ENCODE measurements at regions not wholly inside any gene's neighbourhood (a gene's known extent, or its start where the extent isn't known, plus 50 kb on each side); places are given as distances from the start of the nearest gene placed in this dataset.

DNA sequence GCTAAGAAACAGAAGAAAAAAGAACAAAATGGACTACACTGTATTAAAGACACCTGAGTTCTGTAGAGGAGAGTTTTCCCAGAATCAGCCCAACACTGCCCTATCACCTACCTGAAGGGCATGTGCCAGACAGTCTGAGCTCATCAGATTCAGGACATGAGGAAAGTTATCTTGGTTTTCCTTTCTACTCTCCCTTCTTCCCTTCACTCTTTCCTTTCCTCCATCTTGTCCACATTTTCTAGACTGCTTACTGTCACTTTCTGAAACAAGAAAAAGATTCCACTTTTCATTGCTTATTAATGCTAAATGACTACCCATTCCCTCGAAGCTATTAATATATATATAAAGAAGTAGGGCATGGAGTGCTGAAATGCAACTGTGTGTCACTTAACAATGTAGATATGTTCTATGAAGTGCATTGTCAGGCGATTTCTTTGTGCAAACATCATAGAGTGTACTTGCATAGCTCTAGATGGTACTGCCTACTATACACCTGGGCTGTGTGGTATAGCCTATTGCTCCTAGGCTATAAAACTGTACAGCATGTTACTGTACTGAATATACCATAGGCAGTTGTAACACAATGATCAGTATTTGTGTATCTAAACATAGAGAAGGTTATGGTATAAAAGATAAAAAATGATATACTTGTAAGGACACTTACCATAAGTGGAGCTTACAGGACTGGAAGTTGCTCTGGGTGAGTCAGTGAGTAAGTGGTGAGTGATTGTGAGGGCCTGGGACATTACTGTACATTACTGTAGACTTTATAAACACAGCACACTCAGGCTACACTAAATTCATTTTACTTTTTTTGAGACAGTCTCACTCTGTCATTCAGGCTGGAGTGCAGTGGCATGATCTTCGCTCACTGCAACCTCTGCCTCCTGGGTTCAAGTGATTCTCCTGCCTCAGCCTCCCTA, 145.5 kb upstream of the ITGA6 start:
- DNase-seq (ENCODE audit: low read depth in 1 of 2, low spot score in 2 of 2), result peak; percentile 55 to 59
- Histone ChIP-seq H3K4me3 (no peak overlapping the region), H3K4me1 (replicated peaks) (peaks cover 37% of the 10 kb centered on the region), H3K9me3 (replicated peaks) (no peaks in the 10 kb centered on the region), H3K36me3 (no peaks in the 10 kb centered on the region), H3K27me3 (replicated peaks) (no peaks in the 10 kb centered on the region), H3K27ac (peak overlapping the region; percentile 76)

DNA sequence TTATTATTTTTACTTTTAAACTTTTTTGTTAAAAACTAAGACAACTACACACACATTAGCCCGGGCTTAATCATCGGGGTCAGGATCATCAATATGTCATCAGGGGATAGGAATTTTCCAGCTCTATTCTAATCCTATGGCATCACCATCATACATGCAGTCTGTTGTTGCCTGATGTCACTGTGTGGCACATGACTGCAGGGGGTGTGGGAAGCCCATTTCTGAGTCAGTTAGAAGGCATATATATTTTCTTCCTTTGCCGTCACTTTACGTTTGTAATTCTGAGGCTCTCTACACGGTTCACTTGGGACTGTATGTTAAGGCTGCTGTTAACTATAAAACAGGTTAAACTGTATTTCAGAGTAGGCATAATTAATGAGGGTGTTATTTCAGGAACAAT, 144.4 kb upstream of the ITGA6 start:
- Histone ChIP-seq H3K4me1 (replicated peaks) (peaks cover 37% of the 10 kb centered on the region), H3K27me3 (replicated peaks) (no peaks in the 10 kb centered on the region), H3K4me3 (no peak overlapping the region), H3K9me3 (replicated peaks) (no peaks in the 10 kb centered on the region), H3K27ac (peak overlapping the region; percentile 76), H3K36me3 (no peaks in the 10 kb centered on the region)
- DNase-seq (ENCODE audit: low read depth in 1 of 2, low spot score in 2 of 2), result peak; percentile 55 to 72

DNA sequence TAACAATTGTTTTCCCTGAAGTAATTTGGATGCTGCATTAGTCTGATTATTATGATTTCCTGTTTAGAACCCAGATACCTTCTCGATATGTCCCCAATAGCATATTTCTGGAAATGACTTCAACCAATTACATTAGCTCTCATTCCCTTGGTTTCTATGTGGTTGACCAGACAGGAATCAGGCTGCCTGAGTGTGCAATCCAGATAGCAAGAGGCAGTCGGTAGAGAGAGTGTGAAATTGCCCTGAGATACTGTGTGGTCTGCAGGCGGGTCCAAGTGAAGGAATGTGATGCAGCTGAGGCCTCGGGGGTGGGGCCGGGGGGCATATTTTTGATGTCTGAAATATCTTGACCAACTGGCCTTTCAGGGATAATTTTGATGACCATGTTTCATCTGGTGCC, 143.9 kb upstream of the ITGA6 start:
- H3K4me1 ChIP-seq (replicated peaks), result peaks cover 37% of the 10 kb centered on the region
- peak; percentile 49 to 61 for DNase-seq (ENCODE audit: low read depth in 1 of 2, low spot score in 2 of 2)
- H3K9me3 ChIP-seq (replicated peaks), result no peaks in the 10 kb centered on the region
- H3K27ac ChIP-seq, result peak overlapping the region; percentile 76
- no peaks in the 10 kb centered on the region for H3K36me3 ChIP-seq
- no peaks in the 10 kb centered on the region for H3K27me3 ChIP-seq (replicated peaks)
- no peak overlapping the region for H3K4me3 ChIP-seq

- Histone ChIP-seq H3K27ac (no peak overlapping the region), H3K27me3 (replicated peaks) (no peaks in the 10 kb centered on the region), H3K36me3 (no peaks in the 10 kb centered on the region), H3K9me3 (replicated peaks) (no peaks in the 10 kb centered on the region), H3K4me1 (replicated peaks) (peaks cover 37% of the 10 kb centered on the region), H3K4me3 (no peak overlapping the region)
- no peak for DNase-seq (ENCODE audit: low read depth in 1 of 2, low spot score in 2 of 2)
These were observed 143.2 kb upstream of the ITGA6 start for GRCh38 chr2:172284209-172284608.

- Histone ChIP-seq H3K27me3 (replicated peaks) (no peaks in the 10 kb centered on the region), H3K27ac (0 out of 2 replicates have a peak overlapping the region, but pooled peaks have one; percentile 1), H3K9me3 (replicated peaks) (no peaks in the 10 kb centered on the region), H3K4me1 (replicated peaks) (peaks cover 37% of the 10 kb centered on the region), H3K4me3 (no peak overlapping the region), H3K36me3 (no peaks in the 10 kb centered on the region)
- DNase-seq (ENCODE audit: low read depth in 1 of 2, low spot score in 2 of 2), result peak in 1 of 2 experiments; percentile 34
These were observed 142.3 kb upstream of the ITGA6 start for GRCh38 chr2:172285010-172285621.

DNA sequence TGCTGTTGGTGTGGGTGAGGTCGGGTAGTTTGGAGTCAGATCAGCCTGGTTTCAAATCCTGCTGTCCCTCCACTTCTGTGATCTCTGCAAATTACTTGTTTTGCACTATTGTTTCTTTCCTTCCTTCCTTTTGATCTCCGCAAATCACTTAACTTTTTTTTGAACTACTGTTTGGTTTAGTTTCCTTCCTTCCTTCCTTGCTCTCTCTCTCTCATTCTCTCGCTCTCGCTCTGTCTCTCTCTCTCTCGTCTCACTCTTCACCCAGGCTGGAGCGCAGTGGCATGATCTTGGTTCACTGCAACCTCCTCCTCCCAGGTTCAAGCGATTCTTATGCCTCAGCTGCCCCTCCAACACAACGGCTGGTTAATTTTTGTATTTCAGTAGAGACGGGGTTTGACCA, 141.6 kb upstream of the ITGA6 start:
- DNase-seq (ENCODE audit: low read depth in 1 of 2, low spot score in 2 of 2), result no peak
- Histone ChIP-seq H3K4me1 (replicated peaks) (peaks cover 37% of the 10 kb centered on the region), H3K27ac (no peak overlapping the region), H3K36me3 (no peaks in the 10 kb centered on the region), H3K27me3 (replicated peaks) (no peaks in the 10 kb centered on the region), H3K9me3 (replicated peaks) (no peaks in the 10 kb centered on the region), H3K4me3 (no peak overlapping the region)

GRCh38 chr2:172287190-172287589, 140.2 kb upstream of the ITGA6 start:
- no peaks in the 10 kb centered on the region for H3K36me3 ChIP-seq
- no peak overlapping the region for H3K4me3 ChIP-seq
- peaks cover 29% of the 10 kb centered on the region for H3K4me1 ChIP-seq (replicated peaks)
- no peaks in the 10 kb centered on the region for H3K27me3 ChIP-seq (replicated peaks)
- H3K27ac ChIP-seq, result no peak overlapping the region
- no peaks in the 10 kb centered on the region for H3K9me3 ChIP-seq (replicated peaks)
- no peak for DNase-seq (ENCODE audit: low read depth in 1 of 2, low spot score in 2 of 2)

DNA sequence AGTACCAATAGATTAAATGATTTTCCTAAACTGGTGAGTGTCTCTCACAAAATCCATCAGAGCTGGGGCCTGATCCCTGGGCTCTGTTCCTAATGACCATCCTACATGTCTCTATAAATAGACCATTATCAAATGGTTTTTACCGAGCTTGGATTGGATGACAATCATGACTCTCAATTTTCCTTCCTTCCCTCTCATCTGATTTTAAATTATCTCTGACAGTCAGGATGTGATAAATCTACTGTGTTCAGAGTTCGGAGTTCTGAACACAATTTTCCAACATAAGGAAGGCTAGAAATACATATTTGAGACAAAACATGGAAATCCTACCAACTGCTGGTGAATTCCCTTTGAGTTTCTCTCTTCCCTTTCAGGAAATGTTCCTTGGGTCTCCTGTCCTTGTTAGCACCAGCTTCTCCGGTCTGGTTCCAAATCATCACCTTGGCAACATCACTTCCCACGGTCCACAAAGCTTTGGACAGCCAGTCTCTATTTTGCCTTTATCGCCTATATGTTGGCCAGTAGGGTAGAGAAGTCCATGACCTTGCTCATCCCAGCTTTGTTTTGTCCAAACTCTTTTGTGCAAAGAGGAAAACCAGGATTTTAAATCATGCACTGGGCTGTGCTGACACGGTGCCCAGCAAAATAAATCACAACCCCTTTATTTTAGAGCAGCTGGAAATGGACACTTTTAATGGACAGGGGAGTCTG, 139.6 kb upstream of the ITGA6 start:
- no peak overlapping the region for H3K4me3 ChIP-seq
- peaks cover 25% of the 10 kb centered on the region for H3K4me1 ChIP-seq (replicated peaks)
- H3K9me3 ChIP-seq (replicated peaks), result no peaks in the 10 kb centered on the region
- no peaks in the 10 kb centered on the region for H3K27me3 ChIP-seq (replicated peaks)
- H3K36me3 ChIP-seq, result no peaks in the 10 kb centered on the region
- H3K27ac ChIP-seq, result no peak overlapping the region
- no peak for DNase-seq (ENCODE audit: low read depth in 1 of 2, low spot score in 2 of 2)

- Histone ChIP-seq H3K9me3 (replicated peaks) (no peaks in the 10 kb centered on the region), H3K4me1 (replicated peaks) (peaks cover 17% of the 10 kb centered on the region), H3K27ac (no peak overlapping the region), H3K36me3 (no peaks in the 10 kb centered on the region), H3K4me3 (no peak overlapping the region), H3K27me3 (replicated peaks) (no peaks in the 10 kb centered on the region)
- no peak for DNase-seq (ENCODE audit: low read depth in 1 of 2, low spot score in 2 of 2)
These were observed 138.8 kb upstream of the ITGA6 start for GRCh38 chr2:172288603-172289002.

GRCh38 chr2:172293952-172294351, 133.4 kb upstream of the ITGA6 start:
- no peak for DNase-seq (ENCODE audit: low read depth in 1 of 2, low spot score in 2 of 2)
- H3K4me3 ChIP-seq, result no peak overlapping the region
- no peaks in the 10 kb centered on the region for H3K9me3 ChIP-seq (replicated peaks)
- H3K4me1 ChIP-seq (replicated peaks), result no peaks in the 10 kb centered on the region
- H3K27ac ChIP-seq, result no peak overlapping the region
- H3K27me3 ChIP-seq (replicated peaks), result peaks cover 6% of the 10 kb centered on the region; the same call in 1 of the 2 replicates
- no peaks in the 10 kb centered on the region for H3K36me3 ChIP-seq

- Histone ChIP-seq H3K27me3 (replicated peaks) (peaks cover 6% of the 10 kb centered on the region; the same call in 1 of the 2 replicates), H3K4me3 (no peak overlapping the region), H3K27ac (no peak overlapping the region)
These were observed 132.4 kb upstream of the ITGA6 start for GRCh38 chr2:172294983-172295382.

DNA sequence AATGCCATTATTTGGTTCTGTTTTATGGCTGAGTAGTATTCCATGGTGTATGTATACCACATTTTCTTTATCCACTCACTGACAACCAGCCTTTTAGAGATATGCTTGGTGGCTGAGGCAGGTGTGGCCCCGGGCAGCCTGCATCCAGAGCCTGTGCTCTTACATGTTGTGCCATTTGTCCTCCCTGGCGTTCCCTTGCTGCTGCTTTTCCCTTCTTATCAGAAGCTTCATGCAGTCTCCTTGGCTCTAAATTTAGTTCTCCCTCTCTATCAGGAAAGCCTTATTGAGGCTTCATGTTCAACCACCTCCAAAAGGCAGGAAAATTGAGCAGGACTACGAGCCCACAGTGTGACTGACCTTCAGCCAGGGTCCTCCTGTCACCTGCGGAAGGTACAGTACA, 131.7 kb upstream of the ITGA6 start:
- peaks cover 6% of the 10 kb centered on the region; the same call in 1 of the 2 replicates for H3K27me3 ChIP-seq (replicated peaks)
- no peak overlapping the region for H3K4me3 ChIP-seq
- no peaks in the 10 kb centered on the region for H3K36me3 ChIP-seq
- H3K27ac ChIP-seq, result no peak overlapping the region
- no peak for DNase-seq (ENCODE audit: low read depth in 1 of 2, low spot score in 2 of 2)
- H3K4me1 ChIP-seq (replicated peaks), result no peaks in the 10 kb centered on the region
- H3K9me3 ChIP-seq (replicated peaks), result no peaks in the 10 kb centered on the region

More at GRCh38 chr2:172294983-172295382, 132.4 kb upstream of the ITGA6 start:
- H3K36me3 ChIP-seq, result no peaks in the 10 kb centered on the region
- no peak for DNase-seq (ENCODE audit: low read depth in 1 of 2, low spot score in 2 of 2)
- no peaks in the 10 kb centered on the region for H3K4me1 ChIP-seq (replicated peaks)
- H3K9me3 ChIP-seq (replicated peaks), result no peaks in the 10 kb centered on the region

DNA sequence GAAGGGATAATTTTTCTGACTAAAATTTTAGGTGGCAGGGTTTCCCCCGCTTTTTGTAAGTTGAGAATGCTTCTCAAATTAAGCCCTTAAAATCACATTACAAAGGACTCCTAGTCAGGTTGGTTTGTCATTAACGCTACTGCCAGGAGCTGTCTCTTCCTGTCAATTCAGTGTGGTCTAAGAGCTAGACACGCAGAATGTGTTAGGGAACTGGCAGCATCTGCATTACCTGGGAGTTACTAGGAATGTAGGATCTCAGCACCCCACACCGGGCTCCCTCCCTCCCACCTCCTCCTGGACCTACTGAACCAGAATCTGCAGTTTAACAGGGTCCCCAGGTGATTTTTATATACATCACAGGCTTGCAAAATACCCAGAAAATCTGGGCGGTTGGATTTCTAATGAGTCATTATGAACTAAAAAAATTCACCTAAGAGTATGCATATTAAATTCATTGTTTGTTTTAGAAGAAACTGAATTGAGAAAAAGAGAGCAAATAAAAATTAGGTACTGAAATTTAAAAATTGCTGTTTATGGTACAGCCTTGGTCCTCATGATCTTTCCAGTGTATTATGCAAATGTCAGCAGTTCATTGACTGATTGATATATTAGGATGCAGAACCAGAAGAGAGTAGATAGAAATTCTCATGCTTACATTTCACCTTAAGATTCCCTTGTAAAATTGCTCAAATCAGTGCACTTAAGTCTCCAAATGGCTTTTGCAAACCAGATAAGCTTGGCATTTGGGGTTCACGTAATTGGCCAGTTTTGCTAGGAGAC, 130.9 kb upstream of the ITGA6 start:
- Histone ChIP-seq H3K36me3 (no peaks in the 10 kb centered on the region), H3K9me3 (replicated peaks) (no peaks in the 10 kb centered on the region), H3K27me3 (replicated peaks) (peaks cover 6% of the 10 kb centered on the region; the same call in 1 of the 2 replicates), H3K4me1 (replicated peaks) (no peaks in the 10 kb centered on the region), H3K27ac (no peak overlapping the region), H3K4me3 (no peak overlapping the region)
- DNase-seq (ENCODE audit: low read depth in 1 of 2, low spot score in 2 of 2), result no peak

All from SJSA1 (cell line).